Right atrium auricular region (tissue), 2 donors: ENCODE measurements at regions not wholly inside any gene's neighbourhood (a gene's known extent, or its start where the extent isn't known, plus 50 kb on each side); places are given as distances from the start of the nearest gene placed in this dataset.

ENCODE experiments used
- DNase-seq: peaks from one replicate; pipeline ENCODE4 v3.0.0-alpha.2; 2019; ENCODE audit warnings: low spot score
- H3K27ac ChIP-seq, 2 donors: fragments of 200-600 bp; sonication (generic); 1 replicate in 1 of 2; 2 replicates in 1 of 2; pipeline ENCODE4 v1.5.1; 2016 to 2019
- H3K27me3 ChIP-seq, 2 donors: fragments of 200-600 bp; sonication (generic); one replicate each; pipeline versions ENCODE4 v1.5.1 to v1.6.0; 2017 to 2019
- H3K36me3 ChIP-seq: fragments of 200-600 bp; sonication (generic); one replicate; pipeline ENCODE4 v1.5.1; 2016
- H3K4me1 ChIP-seq, 2 donors: fragments of 200-600 bp; sonication (generic); one replicate each; pipeline versions ENCODE4 v1.5.1 to v1.6.0; 2017 to 2019
- H3K4me3 ChIP-seq, 2 donors: fragments of 200-600 bp; sonication (generic); 1 replicate in 1 of 2; 2 replicates in 1 of 2; pipeline ENCODE4 v1.5.1; 2017 to 2019; ENCODE audit warnings: mild to moderate bottlenecking in 1 of 2, moderate library complexity in 1 of 2
- H3K9me3 ChIP-seq, 2 donors: fragments of 200-600 bp; sonication (generic); one replicate each; pipeline ENCODE4 v1.5.1; 2019
- TF ChIP-seq, protein P1 (sequence below), 2 donors: fragments of 200-600 bp; sonication (generic); IDR thresholded peaks; one replicate each; pipeline ENCODE4 v1.5.1; 2019; ENCODE audit warnings: antibody characterized with exemption in 2 of 2

DNA sequence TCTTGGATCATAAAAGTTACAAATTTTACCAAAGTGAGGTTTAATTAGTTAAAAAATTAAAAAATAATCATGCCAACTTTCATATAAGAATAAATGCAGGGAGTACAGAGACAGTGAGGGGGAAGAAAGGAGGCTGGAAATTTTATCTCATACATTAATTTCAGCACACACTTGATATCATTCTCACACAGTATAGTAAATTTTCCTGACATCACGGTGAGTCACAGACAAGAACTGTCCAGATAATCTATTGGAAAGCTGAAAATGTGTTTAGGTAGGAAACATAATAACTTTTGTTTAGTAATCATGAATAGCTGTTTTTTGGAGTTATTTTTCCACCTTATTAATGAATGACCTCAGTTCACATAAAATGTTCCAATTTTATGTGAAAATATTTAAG, 1204.8 kb downstream of the GALC start:
- Histone ChIP-seq H3K4me3 (no peak overlapping the region), H3K27ac (no peak overlapping the region), H3K36me3 (no peaks in the 10 kb centered on the region), H3K27me3 (no peaks in the 10 kb centered on the region), H3K4me1 (no peaks in the 10 kb centered on the region), H3K9me3 (no peaks in the 10 kb centered on the region)
- TF ChIP-seq, protein P1, sequence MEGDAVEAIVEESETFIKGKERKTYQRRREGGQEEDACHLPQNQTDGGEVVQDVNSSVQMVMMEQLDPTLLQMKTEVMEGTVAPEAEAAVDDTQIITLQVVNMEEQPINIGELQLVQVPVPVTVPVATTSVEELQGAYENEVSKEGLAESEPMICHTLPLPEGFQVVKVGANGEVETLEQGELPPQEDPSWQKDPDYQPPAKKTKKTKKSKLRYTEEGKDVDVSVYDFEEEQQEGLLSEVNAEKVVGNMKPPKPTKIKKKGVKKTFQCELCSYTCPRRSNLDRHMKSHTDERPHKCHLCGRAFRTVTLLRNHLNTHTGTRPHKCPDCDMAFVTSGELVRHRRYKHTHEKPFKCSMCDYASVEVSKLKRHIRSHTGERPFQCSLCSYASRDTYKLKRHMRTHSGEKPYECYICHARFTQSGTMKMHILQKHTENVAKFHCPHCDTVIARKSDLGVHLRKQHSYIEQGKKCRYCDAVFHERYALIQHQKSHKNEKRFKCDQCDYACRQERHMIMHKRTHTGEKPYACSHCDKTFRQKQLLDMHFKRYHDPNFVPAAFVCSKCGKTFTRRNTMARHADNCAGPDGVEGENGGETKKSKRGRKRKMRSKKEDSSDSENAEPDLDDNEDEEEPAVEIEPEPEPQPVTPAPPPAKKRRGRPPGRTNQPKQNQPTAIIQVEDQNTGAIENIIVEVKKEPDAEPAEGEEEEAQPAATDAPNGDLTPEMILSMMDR (IDR thresholded peaks at IDR 0.05): no peak
- DNase-seq: no peak

DNA sequence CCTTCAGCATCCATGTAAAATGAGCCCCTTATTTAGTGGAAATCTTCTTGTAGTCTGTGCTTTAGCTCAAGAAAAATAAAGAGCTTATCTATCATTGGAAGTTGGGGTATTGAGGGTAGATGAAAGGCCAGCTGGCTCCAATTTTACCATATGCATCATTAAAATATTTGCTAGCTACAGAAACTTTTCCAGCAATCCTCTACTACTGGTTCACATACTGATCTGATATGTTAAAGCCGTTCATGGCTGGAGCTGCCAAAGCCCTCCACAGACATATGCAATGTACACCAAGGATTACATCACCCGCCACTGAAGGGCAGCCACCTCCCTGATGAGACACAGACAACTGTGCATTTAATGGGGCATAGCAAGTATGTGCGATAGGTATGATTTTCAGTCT, 1205.3 kb downstream of the GALC start:
- TF ChIP-seq, protein P1 (IDR thresholded peaks at IDR 0.05): no peak
- no peak for DNase-seq
- H3K9me3 ChIP-seq: no peaks in the 10 kb centered on the region
- no peak overlapping the region for H3K4me3 ChIP-seq
- no peaks in the 10 kb centered on the region for H3K27me3 ChIP-seq
- H3K4me1 ChIP-seq: no peaks in the 10 kb centered on the region
- H3K36me3 ChIP-seq: no peaks in the 10 kb centered on the region
- H3K27ac ChIP-seq: no peak overlapping the region

GRCh38 chr14:86782092-86782580, 1210.8 kb downstream of the GALC start:
- Histone ChIP-seq H3K27me3 (no peaks in the 10 kb centered on the region), H3K36me3 (no peaks in the 10 kb centered on the region), H3K4me1 (no peaks in the 10 kb centered on the region), H3K4me3 (no peak overlapping the region), H3K27ac (no peak overlapping the region), H3K9me3 (no peaks in the 10 kb centered on the region)
- TF ChIP-seq, protein P1 (IDR thresholded peaks at IDR 0.05): no peak
- DNase-seq: no peak

DNA sequence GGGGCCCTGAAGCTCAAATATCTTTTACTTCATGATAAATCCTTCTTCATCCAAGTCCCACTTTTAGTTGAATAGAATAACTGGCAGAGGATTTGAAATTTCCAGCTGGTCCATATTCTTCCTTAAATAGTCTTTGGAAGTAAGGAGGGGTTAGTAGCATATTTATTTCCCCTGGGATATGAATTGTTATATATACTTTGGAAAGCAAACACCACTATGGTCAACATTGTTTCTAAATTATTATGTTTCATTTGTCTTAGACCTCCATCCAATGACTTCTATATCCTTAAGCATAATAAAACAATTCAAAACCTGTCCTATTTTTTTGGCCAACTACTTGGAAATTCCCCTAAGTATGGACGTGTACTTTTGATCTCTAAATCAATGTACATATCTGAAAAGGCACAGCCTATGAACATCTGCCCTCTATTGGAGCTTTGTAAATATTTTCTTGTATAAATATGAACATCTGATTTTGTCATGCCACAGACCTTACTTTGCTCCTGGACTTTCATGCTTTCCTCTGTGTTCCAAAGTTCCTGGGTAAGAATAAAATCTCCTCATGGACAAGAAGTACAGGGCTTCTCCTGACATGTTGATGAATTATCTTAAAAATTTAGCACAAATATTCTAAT, 1212.0 kb downstream of the GALC start:
- Histone ChIP-seq H3K4me1 (no peaks in the 10 kb centered on the region), H3K27me3 (no peaks in the 10 kb centered on the region), H3K4me3 (no peak overlapping the region), H3K9me3 (no peaks in the 10 kb centered on the region), H3K27ac (no peak overlapping the region), H3K36me3 (no peaks in the 10 kb centered on the region)
- TF ChIP-seq, protein P1 (IDR thresholded peaks at IDR 0.05): no peak
- no peak for DNase-seq

GRCh38 chr14:86780461-86780860, 1212.5 kb downstream of the GALC start:
- Histone ChIP-seq H3K27ac (no peak overlapping the region), H3K9me3 (no peaks in the 10 kb centered on the region), H3K36me3 (no peaks in the 10 kb centered on the region), H3K4me1 (no peaks in the 10 kb centered on the region), H3K27me3 (no peaks in the 10 kb centered on the region), H3K4me3 (no peak overlapping the region)
- TF ChIP-seq, protein P1 (IDR thresholded peaks at IDR 0.05): no peak
- no peak for DNase-seq

DNA sequence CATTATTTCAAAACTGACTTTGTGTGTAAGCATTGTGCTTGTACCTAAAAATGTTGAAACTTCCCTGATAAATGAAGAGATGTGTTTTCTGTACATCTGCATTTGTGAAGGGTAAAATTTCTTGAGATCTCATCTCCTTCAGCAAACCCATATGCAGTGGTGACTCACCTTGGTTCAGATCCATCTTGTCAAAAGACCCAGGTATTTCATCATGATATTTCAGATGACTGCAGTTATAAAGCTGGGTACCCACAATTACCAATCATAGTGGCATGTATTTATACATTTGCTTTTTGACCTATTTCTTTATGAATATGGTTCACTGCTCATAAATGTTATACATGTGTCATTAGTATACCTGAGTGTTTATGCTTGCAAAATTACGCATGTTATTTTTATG, 1213.6 kb downstream of the GALC start:
- TF ChIP-seq, protein P1 (IDR thresholded peaks at IDR 0.05): no peak

More for the DNA sequence above, 1213.6 kb downstream of the GALC start:
- no peak for DNase-seq
- H3K27me3 ChIP-seq: no peaks in the 10 kb centered on the region
- H3K4me3 ChIP-seq: no peak overlapping the region
- no peak overlapping the region for H3K27ac ChIP-seq
- no peaks in the 10 kb centered on the region for H3K36me3 ChIP-seq
- H3K9me3 ChIP-seq: no peaks in the 10 kb centered on the region
- no peaks in the 10 kb centered on the region for H3K4me1 ChIP-seq
